ENCODE measurements at regions not wholly inside any gene's neighbourhood (a gene's known extent, or its start where the extent isn't known, plus 50 kb on each side); places are given as distances from the start of the nearest gene placed in this dataset.
"Not testable (repeated sequence)": the region's sequence is repeated elsewhere in the genome, so short reads cannot be mapped to it uniquely, and the experiment has no call there.

- DNase-seq (ENCODE audit: low read depth) = not testable (repeated sequence)
Measured at GRCh38 chr11:25501426-25501825, 830.5 kb upstream of the ANO3 start.

- no peak for DNase-seq (ENCODE audit: low read depth)
Measured at GRCh38 chr11:25515576-25515975, 816.4 kb upstream of the ANO3 start.

GRCh38 chr11:25520459-25520858 lies 811.5 kb upstream of the ANO3 start:
- no peak for DNase-seq (ENCODE audit: low read depth)

GRCh38 chr11:25527841-25528240 lies 804.1 kb upstream of the ANO3 start:
- no peak for DNase-seq (ENCODE audit: low read depth)

GRCh38 chr11:25529572-25529971 lies 802.4 kb upstream of the ANO3 start:
- DNase-seq (ENCODE audit: low read depth) = no peak

- no peak for DNase-seq (ENCODE audit: low read depth)
Measured at GRCh38 chr11:25535467-25536272, 796.3 kb upstream of the ANO3 start.

GRCh38 chr11:25536289-25536688 lies 795.6 kb upstream of the ANO3 start:
- no peak for DNase-seq (ENCODE audit: low read depth)

GRCh38 chr11:25537393-25537792 lies 794.5 kb upstream of the ANO3 start:
- DNase-seq (ENCODE audit: low read depth) = no peak

- DNase-seq (ENCODE audit: low read depth) = no peak
Measured at GRCh38 chr11:25547292-25547691, 784.6 kb upstream of the ANO3 start.

GRCh38 chr11:25562417-25562816 lies 769.5 kb upstream of the ANO3 start:
- DNase-seq (ENCODE audit: low read depth) = peak; percentile 2

GRCh38 chr11:25565846-25566245 lies 766.1 kb upstream of the ANO3 start:
- no peak for DNase-seq (ENCODE audit: low read depth)

- no peak for DNase-seq (ENCODE audit: low read depth)
Measured at GRCh38 chr11:25566298-25567200, 765.4 kb upstream of the ANO3 start.

- DNase-seq (ENCODE audit: low read depth) = no peak
Measured at GRCh38 chr11:25576320-25576719, 755.6 kb upstream of the ANO3 start.

GRCh38 chr11:25579554-25579953 lies 752.4 kb upstream of the ANO3 start:
- DNase-seq (ENCODE audit: low read depth) = not testable (repeated sequence)

GRCh38 chr11:25583596-25583995 lies 748.3 kb upstream of the ANO3 start:
- DNase-seq (ENCODE audit: low read depth) = no peak

- no peak for DNase-seq (ENCODE audit: low read depth)
Measured at GRCh38 chr11:25587496-25587895, 744.4 kb upstream of the ANO3 start.

- DNase-seq (ENCODE audit: low read depth) = no peak
Measured at GRCh38 chr11:25593221-25593620, 738.7 kb upstream of the ANO3 start.

- DNase-seq (ENCODE audit: low read depth) = no peak
Measured at GRCh38 chr11:25596701-25597100, 735.2 kb upstream of the ANO3 start.

- no peak for DNase-seq (ENCODE audit: low read depth)
Measured at GRCh38 chr11:25597696-25598095, 734.2 kb upstream of the ANO3 start.

GRCh38 chr11:25602149-25602548 lies 729.8 kb upstream of the ANO3 start:
- DNase-seq (ENCODE audit: low read depth) = no peak

- DNase-seq (ENCODE audit: low read depth) = no peak
Measured at GRCh38 chr11:25602959-25603358, 729.0 kb upstream of the ANO3 start.

- peak; percentile 18 for DNase-seq (ENCODE audit: low read depth)
Measured at GRCh38 chr11:25612806-25613205, 719.1 kb upstream of the ANO3 start.
